Endodermal cell (in vitro differentiated cells): ENCODE measurements at regions not wholly inside any gene's neighbourhood (a gene's known extent, or its start where the extent isn't known, plus 50 kb on each side); places are given as distances from the start of the nearest gene placed in this dataset.

Experiments used
- DNase-seq: peaks from one replicate; pipeline ENCODE4 v3.0.0-alpha.2; 2017
- H3K27ac ChIP-seq: 2 replicates; pipeline ENCODE4 v1.5.1; 2013; ENCODE audit warnings: mild to moderate bottlenecking, low read depth, low read length, moderate library complexity
- H3K27me3 ChIP-seq: 2 replicates; pipeline ENCODE4 v1.6.1; 2013; ENCODE audit warnings: mild to moderate bottlenecking, low read length, moderate library complexity; ENCODE audit not compliant: insufficient read depth, control insufficient read depth, poor library complexity, severe bottlenecking
- H3K36me3 ChIP-seq: 2 replicates; pipeline ENCODE4 v1.7.0; 2013; ENCODE audit warnings: mild to moderate bottlenecking, low read length, moderate library complexity; ENCODE audit not compliant: control insufficient read depth, insufficient read depth
- H3K4me1 ChIP-seq: one replicate; pipeline ENCODE4 v1.7.0; 2013; ENCODE audit warnings: low read length; ENCODE audit not compliant: control insufficient read depth, insufficient read depth
- H3K4me3 ChIP-seq: 2 replicates; pipeline ENCODE4 v1.5.1; 2013; ENCODE audit warnings: mild to moderate bottlenecking, low read length, moderate library complexity
- H3K9ac ChIP-seq: 2 replicates; pipeline ENCODE4 v1.6.1; 2013; ENCODE audit warnings: mild to moderate bottlenecking, low read length, moderate library complexity; ENCODE audit not compliant: poor library complexity, severe bottlenecking; ENCODE audit errors: extremely low read depth
- H3K9me3 ChIP-seq: 2 replicates; pipeline ENCODE4 v1.6.1; 2013; ENCODE audit warnings: mild to moderate bottlenecking, low read length, moderate library complexity; ENCODE audit not compliant: control insufficient read depth
- H3K27ac Mint-ChIP-seq: 2 replicates; pipeline ENCODE4 v1.8.0; 2020; ENCODE audit warnings: mixed read lengths
- H3K27me3 Mint-ChIP-seq: 2 replicates; pipeline ENCODE4 v1.8.0; 2021; ENCODE audit warnings: mild to moderate bottlenecking, mixed read lengths; ENCODE audit not compliant: insufficient read depth
- H3K36me3 Mint-ChIP-seq: 2 replicates; pipeline ENCODE4 v1.8.0; 2020; ENCODE audit warnings: low read depth, mixed read lengths
- H3K4me1 Mint-ChIP-seq: 2 replicates; pipeline ENCODE4 v1.8.0; 2020; ENCODE audit warnings: mixed read lengths
- H3K4me3 Mint-ChIP-seq: 2 replicates; pipeline ENCODE4 v1.8.0; 2020; ENCODE audit warnings: mild to moderate bottlenecking, moderate library complexity, mixed read lengths
- H3K9me3 Mint-ChIP-seq: 2 replicates; pipeline ENCODE4 v1.8.0; 2020; ENCODE audit warnings: mild to moderate bottlenecking, mixed read lengths
- WGBS, 2 experiments: methylation state at CpG; one replicate each; pipeline versions ENCODE4 v1.1.5 to v1.1.7; 2013; ENCODE audit warnings: missing lambda C conversion rate in 2 of 2, mixed read lengths in 1 of 2; ENCODE audit not compliant: insufficient coverage in 1 of 2, insufficient read length in 1 of 2; 5-methylcytosine and 5-hydroxymethylcytosine counted together
- TF ChIP-seq, protein P1 (sequence below): fragments of 200-600 bp; sonication (generic); conservative IDR thresholded peaks from 2 replicates; pipeline ENCODE4 v1.5.0; 2021; ENCODE audit warnings: antibody characterized with exemption, mild to moderate bottlenecking

DNA sequence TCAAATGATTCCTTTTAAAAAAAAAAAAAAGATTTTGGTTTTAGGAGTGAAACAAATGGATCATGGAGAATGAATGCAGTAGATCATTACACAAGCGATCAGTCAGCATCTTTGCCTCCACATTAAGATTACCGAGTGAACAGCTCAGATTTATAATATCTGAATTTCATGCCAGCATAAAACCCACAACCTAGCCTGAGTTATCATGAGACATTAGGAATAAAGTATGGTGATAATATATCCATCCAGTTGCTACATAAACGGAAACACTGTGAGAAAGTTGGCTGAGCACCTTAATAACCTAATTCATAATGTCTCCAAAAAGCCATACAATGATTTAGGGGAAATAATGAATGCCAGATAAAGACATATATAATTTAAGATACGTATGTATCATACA lies 553.1 kb upstream of the TUSC1 start:
- TF ChIP-seq, protein P1, sequence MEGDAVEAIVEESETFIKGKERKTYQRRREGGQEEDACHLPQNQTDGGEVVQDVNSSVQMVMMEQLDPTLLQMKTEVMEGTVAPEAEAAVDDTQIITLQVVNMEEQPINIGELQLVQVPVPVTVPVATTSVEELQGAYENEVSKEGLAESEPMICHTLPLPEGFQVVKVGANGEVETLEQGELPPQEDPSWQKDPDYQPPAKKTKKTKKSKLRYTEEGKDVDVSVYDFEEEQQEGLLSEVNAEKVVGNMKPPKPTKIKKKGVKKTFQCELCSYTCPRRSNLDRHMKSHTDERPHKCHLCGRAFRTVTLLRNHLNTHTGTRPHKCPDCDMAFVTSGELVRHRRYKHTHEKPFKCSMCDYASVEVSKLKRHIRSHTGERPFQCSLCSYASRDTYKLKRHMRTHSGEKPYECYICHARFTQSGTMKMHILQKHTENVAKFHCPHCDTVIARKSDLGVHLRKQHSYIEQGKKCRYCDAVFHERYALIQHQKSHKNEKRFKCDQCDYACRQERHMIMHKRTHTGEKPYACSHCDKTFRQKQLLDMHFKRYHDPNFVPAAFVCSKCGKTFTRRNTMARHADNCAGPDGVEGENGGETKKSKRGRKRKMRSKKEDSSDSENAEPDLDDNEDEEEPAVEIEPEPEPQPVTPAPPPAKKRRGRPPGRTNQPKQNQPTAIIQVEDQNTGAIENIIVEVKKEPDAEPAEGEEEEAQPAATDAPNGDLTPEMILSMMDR = no peak
- DNase-seq = no peak
- Histone ChIP-seq H3K9me3 (no peaks in the 10 kb centered on the region), H3K36me3 (no peaks in the 10 kb centered on the region), H3K27ac (no peak overlapping the region), H3K27me3 (no peaks in the 10 kb centered on the region), H3K4me3 (no peak overlapping the region), H3K9ac (no peak overlapping the region), H3K4me1 (no peaks in the 10 kb centered on the region)
- Mint-ChIP-seq H3K9me3 (no peaks in the 10 kb centered on the region), H3K4me1 (no peaks in the 10 kb centered on the region), H3K36me3 (no peaks in the 10 kb centered on the region), H3K27ac (no peak overlapping the region), H3K4me3 (no peak overlapping the region), H3K27me3 (no peaks in the 10 kb centered on the region)
- WGBS, 2 experiments = 84% methylated on average over 3 of the region's 4 CpGs; no CpG with 5 or more reads in 1 of the 2 experiments

DNA sequence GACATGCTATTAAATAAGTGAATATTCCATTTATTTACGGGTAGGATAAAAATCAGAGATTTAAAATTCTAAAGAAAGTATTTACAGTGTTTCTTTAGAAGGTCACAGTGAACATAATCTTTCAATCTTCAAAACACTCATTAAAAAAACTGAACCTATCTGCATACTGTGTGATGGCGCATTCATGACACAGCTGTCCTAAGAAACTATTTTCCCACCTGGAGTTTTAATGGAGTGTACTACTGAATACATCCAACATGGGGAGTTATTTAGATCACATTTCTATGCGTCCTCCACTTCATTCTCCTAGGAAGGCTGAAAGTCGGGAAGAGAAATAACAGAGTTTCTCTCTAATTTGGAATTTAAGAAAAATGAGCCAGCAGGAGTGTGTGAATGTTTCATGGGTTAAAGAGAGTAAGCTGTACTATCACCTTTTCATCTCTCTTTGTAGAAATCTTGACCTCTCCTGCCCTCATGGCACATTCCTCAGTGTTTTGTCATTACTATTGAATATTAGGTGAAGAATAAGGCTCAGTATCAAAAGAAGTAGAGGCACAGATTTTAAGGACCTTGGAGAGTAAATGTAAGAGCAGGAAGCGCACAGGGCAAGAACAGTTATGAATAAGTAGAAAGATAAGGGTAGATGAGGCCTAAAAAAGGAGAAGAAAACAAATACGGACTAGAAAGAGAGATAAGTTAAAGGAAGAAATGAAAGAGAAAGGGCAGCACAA lies 551.2 kb upstream of the TUSC1 start:
- H3K36me3 Mint-ChIP-seq = no peaks in the 10 kb centered on the region
- H3K4me1 ChIP-seq = no peaks in the 10 kb centered on the region
- H3K27ac ChIP-seq = no peak overlapping the region
- no peak for DNase-seq
- H3K9me3 Mint-ChIP-seq = no peaks in the 10 kb centered on the region
- H3K27me3 Mint-ChIP-seq = no peaks in the 10 kb centered on the region
- H3K4me3 ChIP-seq = no peak overlapping the region
- H3K36me3 ChIP-seq = no peaks in the 10 kb centered on the region
- no peaks in the 10 kb centered on the region for H3K4me1 Mint-ChIP-seq
- no peak overlapping the region for H3K27ac Mint-ChIP-seq
- H3K4me3 Mint-ChIP-seq = no peak overlapping the region
- WGBS, 2 experiments = 94 to 96% methylated on average over 3 to 6 of the region's 6 CpGs
- TF ChIP-seq, protein P1 = no peak
- no peak overlapping the region for H3K9ac ChIP-seq
- no peaks in the 10 kb centered on the region for H3K27me3 ChIP-seq
- no peaks in the 10 kb centered on the region for H3K9me3 ChIP-seq

DNA sequence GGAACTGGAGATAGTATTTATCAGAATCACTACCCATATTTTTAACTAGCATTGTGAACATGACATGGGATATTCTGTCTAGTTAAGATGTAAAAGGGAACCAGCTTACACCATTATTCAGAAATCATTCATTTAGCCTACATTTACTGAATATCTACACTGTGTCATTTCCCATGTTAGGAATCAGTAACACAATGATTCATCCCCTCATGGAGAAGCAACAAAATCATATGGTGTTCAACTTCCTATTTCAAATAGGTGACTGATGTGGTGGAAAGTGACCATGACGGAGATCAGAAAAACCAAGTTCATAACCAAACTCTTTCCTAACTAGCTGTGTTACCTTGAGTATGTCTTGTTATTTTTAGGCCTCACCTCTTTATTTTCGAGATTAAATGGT lies 550.0 kb upstream of the TUSC1 start:
- DNase-seq = no peak
- Histone ChIP-seq H3K4me3 (no peak overlapping the region), H3K9ac (no peak overlapping the region), H3K27ac (no peak overlapping the region), H3K4me1 (no peaks in the 10 kb centered on the region), H3K9me3 (no peaks in the 10 kb centered on the region), H3K36me3 (no peaks in the 10 kb centered on the region), H3K27me3 (no peaks in the 10 kb centered on the region)
- 75 to 100% methylated on average over 1 to 2 of the region's 2 CpGs for WGBS, 2 experiments
- H3K4me3 Mint-ChIP-seq = no peak overlapping the region
- no peak overlapping the region for H3K27ac Mint-ChIP-seq
- no peaks in the 10 kb centered on the region for H3K4me1 Mint-ChIP-seq
- no peaks in the 10 kb centered on the region for H3K27me3 Mint-ChIP-seq
- TF ChIP-seq, protein P1 = no peak
- H3K36me3 Mint-ChIP-seq = no peaks in the 10 kb centered on the region
- no peaks in the 10 kb centered on the region for H3K9me3 Mint-ChIP-seq
